ENCODE measurements at regions not wholly inside any gene's neighbourhood (a gene's known extent, or its start where the extent isn't known, plus 50 kb on each side); places are given as distances from the start of the nearest gene placed in this dataset.

GRCh38 chr20:19081937-19082336 lies 130.5 kb upstream of the SLC24A3 start:
- CTCF ChIA-PET, result no interaction called here

GRCh38 chr20:19083136-19083621 lies 129.3 kb upstream of the SLC24A3 start:
- Mint-ChIP-seq H3K4me3 (no peak overlapping the region), H3K27ac (no peak overlapping the region), H3K27me3 (no peaks in the 10 kb centered on the region), H3K36me3 (ENCODE audit: low read depth) (no peaks in the 10 kb centered on the region), H3K9me3 (no peaks in the 10 kb centered on the region), H3K4me1 (no peaks in the 10 kb centered on the region)
- ATAC-seq (ENCODE audit: low read depth) (no peak), DNase-seq (no peak)
- intact Hi-C loops (cut with micrococcal nuclease), result no loop called here
- ChIA-PET POLR2A (no interaction called here), CTCF (no interaction called here)
- TF ChIP-seq CTCF (IDR thresholded peaks at IDR 0.05), result no peak

More at GRCh38 chr20:19081937-19082336, 130.5 kb upstream of the SLC24A3 start:
- H3K27me3 Mint-ChIP-seq, result no peaks in the 10 kb centered on the region
- intact Hi-C loops (cut with micrococcal nuclease), result no loop called here
- H3K4me3 Mint-ChIP-seq, result no peak overlapping the region
- no peak for DNase-seq
- POLR2A ChIA-PET, result no interaction called here
- ATAC-seq (ENCODE audit: low read depth), result no peak
- no peak for TF ChIP-seq CTCF (IDR thresholded peaks at IDR 0.05)
- H3K9me3 Mint-ChIP-seq, result no peaks in the 10 kb centered on the region
- no peaks in the 10 kb centered on the region for H3K4me1 Mint-ChIP-seq
- H3K36me3 Mint-ChIP-seq (ENCODE audit: low read depth), result no peaks in the 10 kb centered on the region
- H3K27ac Mint-ChIP-seq, result no peak overlapping the region

GRCh38 chr20:19090332-19090731 lies 122.1 kb upstream of the SLC24A3 start:
- no peaks in the 10 kb centered on the region for H3K36me3 Mint-ChIP-seq (ENCODE audit: low read depth)

GRCh38 chr20:19094959-19095541 lies 117.4 kb upstream of the SLC24A3 start:
- POLR2A ChIA-PET, result no interaction called here
- CTCF ChIA-PET, result no interaction called here
- Mint-ChIP-seq H3K4me1 (no peaks in the 10 kb centered on the region), H3K27ac (no peak overlapping the region), H3K27me3 (no peaks in the 10 kb centered on the region), H3K9me3 (no peaks in the 10 kb centered on the region), H3K36me3 (ENCODE audit: low read depth) (no peaks in the 10 kb centered on the region), H3K4me3 (no peak overlapping the region)
- no peak for ATAC-seq (ENCODE audit: low read depth)
- DNase-seq, result no peak
- no peak for TF ChIP-seq CTCF (IDR thresholded peaks at IDR 0.05)
- intact Hi-C loops (cut with micrococcal nuclease), result no loop called here

More at GRCh38 chr20:19090332-19090731, 122.1 kb upstream of the SLC24A3 start:
- no peak for DNase-seq
- TF ChIP-seq CTCF (IDR thresholded peaks at IDR 0.05), result no peak
- H3K27ac Mint-ChIP-seq, result no peak overlapping the region
- H3K27me3 Mint-ChIP-seq, result peaks cover 2% of the 10 kb centered on the region
- ATAC-seq (ENCODE audit: low read depth), result no peak
- CTCF ChIA-PET, result no interaction called here
- H3K4me3 Mint-ChIP-seq, result no peak overlapping the region
- POLR2A ChIA-PET, result no interaction called here
- H3K4me1 Mint-ChIP-seq, result no peaks in the 10 kb centered on the region
- H3K9me3 Mint-ChIP-seq, result no peaks in the 10 kb centered on the region
- intact Hi-C loops (cut with micrococcal nuclease), result no loop called here

- no peaks in the 10 kb centered on the region for H3K4me1 Mint-ChIP-seq
- no peaks in the 10 kb centered on the region for H3K36me3 Mint-ChIP-seq (ENCODE audit: low read depth)
- H3K27me3 Mint-ChIP-seq, result no peaks in the 10 kb centered on the region
Observed at GRCh38 chr20:19095762-19096161, 116.7 kb upstream of the SLC24A3 start.

More at GRCh38 chr20:19095762-19096161, 116.7 kb upstream of the SLC24A3 start:
- CTCF ChIA-PET, result no interaction called here
- DNase-seq (no peak), ATAC-seq (ENCODE audit: low read depth) (no peak)
- Mint-ChIP-seq H3K9me3 (no peaks in the 10 kb centered on the region), H3K27ac (no peak overlapping the region), H3K4me3 (no peak overlapping the region)
- no peak for TF ChIP-seq CTCF (IDR thresholded peaks at IDR 0.05)
- intact Hi-C loops (cut with micrococcal nuclease), result no loop called here
- POLR2A ChIA-PET, result no interaction called here
